Activated naive CD4-positive, alpha-beta T cell treated with anti-CD3 and anti-CD28 coated beads, Interleukin-2, amount 10 ng/mL, durations not matched to agents 7 days and 5 days (primary cell): ENCODE measurements at regions not wholly inside any gene's neighbourhood (a gene's known extent, or its start where the extent isn't known, plus 50 kb on each side); places are given as distances from the start of the nearest gene placed in this dataset.
"Not testable (repeated sequence)": the region's sequence is repeated elsewhere in the genome, so short reads cannot be mapped to it uniquely, and the experiment has no call there.

ENCODE experiments used
- CTCF ChIA-PET: fragments of 350-600 bp; sonication (Branson Sonifier 250); formaldehyde crosslinking; loops from one replicate; lab custom pipeline; 2021; ENCODE audit warnings: antibody characterized with exemption; lab: Charles Lee
- DNase-seq: peaks from one replicate; pipeline ENCODE4 v3.0.0-alpha.2; 2020
- H3K27ac Mint-ChIP-seq: one replicate; pipeline ENCODE4 v1.8.0; 2021; ENCODE audit warnings: mild to moderate bottlenecking, moderate library complexity, mixed read lengths
- H3K27me3 Mint-ChIP-seq: one replicate; pipeline ENCODE4 v1.8.0; 2021; ENCODE audit warnings: mild to moderate bottlenecking, mixed read lengths
- H3K36me3 Mint-ChIP-seq: one replicate; pipeline ENCODE4 v1.8.0; 2021; ENCODE audit warnings: mixed read lengths
- H3K4me1 Mint-ChIP-seq: one replicate; pipeline ENCODE4 v1.8.0; 2021; ENCODE audit warnings: mixed read lengths
- H3K4me3 Mint-ChIP-seq: one replicate; pipeline ENCODE4 v1.8.0; 2021; ENCODE audit warnings: mild to moderate bottlenecking, moderate library complexity, mixed read lengths
- H3K9me3 Mint-ChIP-seq: one replicate; pipeline ENCODE4 v1.8.0; 2021; ENCODE audit warnings: mixed read lengths

DNA sequence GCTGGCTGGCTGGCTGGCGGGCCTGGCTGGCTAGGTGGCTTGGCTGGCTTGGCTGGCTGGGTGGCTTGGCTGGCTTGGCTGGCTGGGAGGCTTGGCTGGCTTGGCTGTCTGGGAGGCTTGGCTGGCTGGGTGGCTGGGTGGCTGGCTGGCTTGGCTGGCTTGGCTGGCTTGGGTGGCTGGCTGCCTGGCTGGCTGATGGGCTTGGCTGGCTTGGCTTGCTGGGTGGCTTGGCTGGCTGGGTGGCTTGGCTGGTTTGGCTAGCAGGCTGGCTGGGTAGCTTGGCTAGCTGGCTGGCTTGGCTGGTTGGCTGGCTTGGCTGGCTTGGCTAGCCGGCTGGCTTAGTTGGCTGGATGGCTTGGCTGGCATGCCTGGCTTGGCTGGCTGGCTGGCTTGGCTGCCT, 2834.1 kb downstream of the RPIA start:
- DNase-seq, H3K9me3 Mint-ChIP-seq, H3K4me3 Mint-ChIP-seq, H3K4me1 Mint-ChIP-seq, H3K36me3 Mint-ChIP-seq, CTCF ChIA-PET, H3K27me3 Mint-ChIP-seq, H3K27ac Mint-ChIP-seq: not testable (repeated sequence)

DNA sequence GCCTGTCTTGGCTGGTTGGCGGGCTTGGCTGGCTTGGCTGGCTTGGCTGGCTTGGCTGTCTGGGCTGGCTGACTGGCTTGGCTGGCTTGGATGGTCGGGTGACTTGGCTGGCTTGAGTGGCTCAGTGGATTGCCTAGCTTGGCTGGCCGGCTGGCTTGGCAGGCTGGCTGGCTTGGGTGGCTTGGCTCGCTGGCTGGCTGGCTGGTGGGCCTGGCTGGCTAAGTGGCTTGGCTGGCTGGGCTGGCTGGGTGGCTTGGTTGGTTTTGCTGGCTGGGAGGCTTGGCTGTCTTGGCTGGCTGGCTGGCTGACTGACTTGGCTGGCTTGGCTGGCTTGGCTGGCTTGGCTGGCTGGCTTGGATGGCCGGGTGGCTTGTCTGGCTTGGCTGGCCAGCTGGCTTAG, 2834.6 kb downstream of the RPIA start:
- DNase-seq, CTCF ChIA-PET, H3K27ac Mint-ChIP-seq, H3K27me3 Mint-ChIP-seq, H3K36me3 Mint-ChIP-seq, H3K4me3 Mint-ChIP-seq, H3K4me1 Mint-ChIP-seq, H3K9me3 Mint-ChIP-seq: not testable (repeated sequence)

DNA sequence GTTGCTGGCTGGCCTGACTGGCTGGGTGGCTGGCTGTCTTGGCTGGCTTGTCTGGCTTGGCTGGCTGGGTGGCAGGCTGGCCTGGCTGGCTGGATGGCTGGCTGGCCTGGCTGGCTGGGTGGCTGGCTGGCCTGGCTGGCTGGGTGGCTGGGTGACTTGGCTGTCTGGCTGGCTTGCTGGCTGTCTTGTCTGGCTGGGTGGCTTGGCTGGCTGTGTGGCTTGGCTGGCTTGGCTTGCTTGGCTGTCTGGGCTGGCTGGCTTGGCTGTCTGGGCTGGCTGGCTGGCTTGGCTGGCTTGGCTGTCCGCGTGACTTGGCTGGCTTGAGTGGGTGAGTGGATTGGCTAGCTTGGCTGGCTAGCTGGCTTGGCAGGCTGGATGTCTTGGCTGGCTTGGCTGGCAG, 2835.6 kb downstream of the RPIA start:
- CTCF ChIA-PET, H3K27ac Mint-ChIP-seq, H3K36me3 Mint-ChIP-seq, H3K4me3 Mint-ChIP-seq, H3K27me3 Mint-ChIP-seq, DNase-seq, H3K9me3 Mint-ChIP-seq, H3K4me1 Mint-ChIP-seq: not testable (repeated sequence)

DNA sequence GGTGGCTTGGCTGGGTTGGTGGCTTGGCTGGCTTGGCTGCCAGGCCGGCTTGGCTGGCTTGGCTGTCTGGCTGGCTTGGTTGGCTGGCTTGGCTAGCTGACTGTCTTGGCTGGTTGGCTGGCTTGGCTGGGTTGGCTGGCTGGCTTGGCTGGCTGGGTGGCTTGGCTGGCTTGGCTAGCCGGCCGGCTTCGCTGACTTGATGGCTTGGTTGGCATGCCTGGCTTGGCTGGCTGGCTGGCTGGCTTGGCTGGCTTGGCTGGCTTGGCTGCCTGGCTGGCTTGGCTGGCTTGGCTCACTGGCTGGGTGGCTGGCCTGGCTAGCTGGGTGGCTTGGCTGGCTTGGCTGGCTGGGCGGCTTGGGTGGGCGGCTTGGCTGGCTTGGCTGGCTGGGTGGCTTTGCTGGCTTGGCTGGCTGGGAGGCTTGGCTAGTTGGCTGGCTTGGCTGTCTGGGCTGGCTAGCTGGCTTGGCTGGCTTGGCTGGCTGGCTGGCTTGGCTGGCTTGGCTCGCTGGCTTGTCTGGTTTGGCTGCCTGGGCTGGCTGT, 2836.1 kb downstream of the RPIA start:
- CTCF ChIA-PET, DNase-seq, H3K9me3 Mint-ChIP-seq: not testable (repeated sequence)

DNA sequence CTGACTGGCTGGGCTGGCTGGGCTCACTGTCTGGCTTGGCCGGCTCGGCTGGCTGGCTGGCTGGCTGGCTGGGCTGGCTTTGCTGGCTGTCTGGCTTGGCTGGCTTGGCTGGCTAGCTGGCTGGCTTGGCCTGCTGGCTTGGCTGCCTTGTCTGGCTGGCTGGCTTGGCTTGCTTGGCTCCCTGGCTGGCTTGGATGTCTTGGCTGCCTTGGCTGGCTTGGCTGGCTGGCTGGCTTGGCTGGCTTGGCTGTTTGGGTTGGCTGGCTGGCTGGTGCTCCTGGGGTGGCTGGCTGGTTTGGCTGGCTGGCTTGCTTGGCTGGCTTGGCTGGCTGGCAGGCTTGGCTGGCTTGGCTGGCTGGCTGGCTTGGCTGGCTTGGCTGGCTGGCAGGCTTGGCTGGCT, 2836.9 kb downstream of the RPIA start:
- H3K9me3 Mint-ChIP-seq, DNase-seq, H3K4me1 Mint-ChIP-seq, H3K27ac Mint-ChIP-seq, H3K36me3 Mint-ChIP-seq, CTCF ChIA-PET, H3K4me3 Mint-ChIP-seq, H3K27me3 Mint-ChIP-seq: not testable (repeated sequence)

More for the DNA sequence above, 2836.1 kb downstream of the RPIA start:
- not testable (repeated sequence) for H3K36me3 Mint-ChIP-seq, H3K4me3 Mint-ChIP-seq, H3K27me3 Mint-ChIP-seq, H3K27ac Mint-ChIP-seq, H3K4me1 Mint-ChIP-seq

DNA sequence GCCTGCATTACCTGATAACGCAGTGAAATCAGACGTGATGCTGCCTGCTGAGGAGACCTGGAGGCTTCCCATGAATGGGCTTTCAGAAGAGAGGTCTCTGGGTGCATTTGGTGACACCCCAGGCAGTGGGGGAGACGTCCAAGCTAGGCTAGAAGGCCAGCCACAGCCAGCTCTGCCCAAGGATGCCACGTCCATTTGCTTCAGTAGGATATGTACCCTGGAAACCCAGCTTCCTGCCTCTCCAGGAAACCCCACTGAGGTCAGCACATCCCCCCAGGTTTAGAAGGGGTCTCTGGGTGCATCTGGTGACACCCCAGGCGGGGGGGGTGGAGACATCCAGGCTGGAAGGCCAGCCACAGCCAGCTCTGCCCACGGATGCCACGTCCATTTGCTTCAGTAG, 2844.6 kb downstream of the RPIA start:
- H3K36me3 Mint-ChIP-seq, DNase-seq, H3K27me3 Mint-ChIP-seq, H3K4me3 Mint-ChIP-seq, H3K27ac Mint-ChIP-seq, H3K9me3 Mint-ChIP-seq, CTCF ChIA-PET, H3K4me1 Mint-ChIP-seq: not testable (repeated sequence)

DNA sequence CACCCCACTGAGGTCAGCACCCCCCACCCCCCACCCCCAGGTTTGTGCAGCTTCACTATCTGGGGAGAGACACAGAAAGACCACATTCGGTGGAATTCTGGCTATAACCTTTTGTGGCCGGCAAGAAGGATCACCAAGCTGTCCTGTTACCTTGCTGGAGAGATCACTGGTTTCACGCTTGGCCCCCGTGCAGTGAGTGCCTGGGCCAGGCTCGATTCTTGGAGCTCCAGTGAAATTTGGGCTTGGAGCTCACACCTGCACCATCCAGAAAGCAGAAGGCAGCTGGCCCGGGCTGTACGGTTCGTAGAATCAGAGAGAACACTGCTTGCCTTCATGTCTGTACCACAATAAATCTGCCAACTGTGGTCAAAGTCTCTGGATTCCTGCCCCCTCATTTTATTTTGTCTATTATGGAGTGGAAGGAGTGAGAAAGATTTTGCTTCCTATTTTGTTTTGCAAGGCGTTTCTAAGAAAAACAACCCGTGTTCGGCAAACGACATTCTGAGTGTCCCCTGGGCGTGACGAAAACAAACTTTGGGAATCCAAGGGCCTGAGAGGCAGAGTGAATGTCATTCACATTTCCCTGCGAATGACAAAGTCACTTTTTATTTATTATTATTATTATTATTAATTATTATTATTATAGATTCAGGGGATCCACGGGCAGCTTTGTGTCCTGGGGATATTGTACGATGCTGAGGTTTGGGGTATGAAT, 2845.2 kb downstream of the RPIA start:
- H3K36me3 Mint-ChIP-seq, H3K4me1 Mint-ChIP-seq, CTCF ChIA-PET, H3K27ac Mint-ChIP-seq, H3K9me3 Mint-ChIP-seq, DNase-seq, H3K4me3 Mint-ChIP-seq, H3K27me3 Mint-ChIP-seq: not testable (repeated sequence)

DNA sequence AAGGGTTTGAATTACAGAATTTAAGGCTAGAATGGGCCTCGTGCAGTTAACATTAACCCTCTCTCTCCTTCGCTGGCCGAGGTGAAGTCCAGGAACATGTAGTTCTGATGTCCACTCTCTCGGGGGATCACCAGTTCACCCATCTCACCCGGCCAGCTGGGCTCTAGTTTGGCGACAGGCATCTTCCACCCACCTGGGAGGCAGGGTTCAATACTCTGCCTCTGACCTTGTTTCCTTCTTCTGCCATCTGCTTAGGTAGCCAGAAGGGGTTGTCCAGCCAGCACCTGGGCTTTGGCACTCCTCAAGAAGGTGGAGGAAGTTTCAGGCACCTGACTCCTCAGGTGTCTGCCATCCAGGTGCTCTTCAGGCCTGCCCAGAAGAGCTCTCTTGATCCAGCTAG, 2857.8 kb downstream of the RPIA start:
- H3K27me3 Mint-ChIP-seq, H3K9me3 Mint-ChIP-seq, H3K27ac Mint-ChIP-seq, DNase-seq, CTCF ChIA-PET, H3K36me3 Mint-ChIP-seq, H3K4me1 Mint-ChIP-seq, H3K4me3 Mint-ChIP-seq: not testable (repeated sequence)

DNA sequence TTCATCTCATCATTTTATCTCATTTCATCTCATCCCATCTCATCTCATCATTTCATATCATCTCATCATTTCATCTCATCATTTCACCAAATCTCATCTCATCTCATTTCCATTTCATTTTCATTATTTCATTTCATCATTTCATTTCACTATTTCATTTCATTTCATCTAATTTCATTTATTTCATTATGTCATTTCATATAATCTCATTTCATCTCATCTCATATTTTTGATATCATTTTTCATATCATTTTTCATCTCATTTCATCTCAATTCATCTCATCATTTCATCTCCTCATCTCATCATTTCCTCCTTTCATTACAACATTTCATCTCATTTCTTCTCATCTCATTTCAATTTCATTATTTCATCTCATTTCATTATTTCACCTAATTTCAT, 2866.8 kb downstream of the RPIA start:
- DNase-seq, H3K27ac Mint-ChIP-seq, H3K27me3 Mint-ChIP-seq, H3K36me3 Mint-ChIP-seq, H3K9me3 Mint-ChIP-seq, H3K4me3 Mint-ChIP-seq, CTCF ChIA-PET, H3K4me1 Mint-ChIP-seq: not testable (repeated sequence)

DNA sequence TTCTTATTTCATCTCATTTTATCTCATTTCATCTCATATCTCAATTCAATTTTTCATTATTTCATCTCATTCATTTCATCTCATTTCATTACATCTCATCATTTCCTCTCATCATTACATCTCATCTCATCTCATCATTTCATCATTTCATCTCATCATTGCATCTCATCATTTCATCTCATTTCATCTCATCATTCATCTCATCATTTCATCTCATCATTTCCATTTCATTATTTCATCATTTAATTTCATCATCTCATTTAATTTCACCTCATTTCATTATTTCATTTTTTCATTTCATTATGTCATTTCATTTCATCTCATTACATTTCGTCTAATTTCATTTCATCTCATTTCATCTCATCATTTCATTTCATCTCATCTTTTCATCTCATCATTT, 2867.8 kb downstream of the RPIA start:
- CTCF ChIA-PET, H3K9me3 Mint-ChIP-seq, DNase-seq, H3K4me1 Mint-ChIP-seq, H3K4me3 Mint-ChIP-seq, H3K27ac Mint-ChIP-seq, H3K27me3 Mint-ChIP-seq, H3K36me3 Mint-ChIP-seq: not testable (repeated sequence)

DNA sequence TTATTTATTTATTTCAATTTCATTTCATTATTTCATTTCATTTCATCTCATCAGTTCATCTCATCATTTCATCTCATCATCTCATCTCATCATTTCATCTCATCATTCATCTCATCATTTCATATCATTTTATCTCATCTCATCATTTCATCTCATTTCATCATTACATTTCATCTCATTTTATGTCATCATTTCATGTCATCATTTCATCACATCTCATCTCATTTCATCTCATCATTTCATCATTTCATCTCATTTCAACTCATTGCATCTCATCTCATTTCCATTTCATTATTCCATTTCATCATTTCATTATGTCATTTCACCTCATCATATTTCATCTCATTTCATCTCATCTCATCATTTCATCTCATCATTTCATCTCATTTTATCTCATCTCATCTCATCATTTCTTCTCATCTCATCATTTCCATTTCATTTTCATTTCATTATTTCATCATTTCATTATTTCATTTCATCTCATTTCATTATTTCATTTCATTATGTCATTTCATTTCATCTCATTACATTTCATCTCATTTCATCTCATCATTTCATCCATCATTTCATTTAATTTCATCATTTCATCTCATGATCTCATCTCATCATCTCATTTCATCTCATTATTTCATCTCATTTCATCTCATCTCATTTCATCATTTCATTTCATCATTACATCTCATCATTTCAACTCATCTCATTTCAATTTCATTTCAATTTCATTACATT, 2868.6 kb downstream of the RPIA start:
- H3K4me3 Mint-ChIP-seq, H3K27ac Mint-ChIP-seq, H3K4me1 Mint-ChIP-seq, H3K27me3 Mint-ChIP-seq, H3K36me3 Mint-ChIP-seq, H3K9me3 Mint-ChIP-seq, DNase-seq, CTCF ChIA-PET: not testable (repeated sequence)

DNA sequence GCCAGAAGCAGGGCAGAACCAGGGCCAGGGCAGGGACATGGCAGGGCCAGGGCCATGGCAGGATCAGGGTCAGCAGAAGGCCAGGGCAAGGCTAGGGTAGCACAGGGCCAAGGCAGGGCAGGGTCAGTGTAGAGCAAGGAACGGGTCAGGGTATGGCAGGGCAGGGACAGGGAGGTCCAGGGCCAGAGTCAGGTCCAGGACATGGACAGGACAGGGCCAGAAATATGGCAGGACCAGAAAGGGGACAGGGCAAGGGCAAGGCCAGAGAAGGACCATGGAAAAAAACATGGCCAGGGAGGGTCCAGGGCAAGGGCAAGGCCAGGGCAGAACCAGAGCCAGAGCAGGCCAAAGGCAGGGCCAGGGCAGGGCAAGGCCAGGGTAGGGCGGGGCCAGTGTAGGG, 2870.7 kb downstream of the RPIA start:
- H3K4me3 Mint-ChIP-seq, H3K27ac Mint-ChIP-seq, H3K36me3 Mint-ChIP-seq, CTCF ChIA-PET, H3K27me3 Mint-ChIP-seq, H3K9me3 Mint-ChIP-seq, DNase-seq, H3K4me1 Mint-ChIP-seq: not testable (repeated sequence)

DNA sequence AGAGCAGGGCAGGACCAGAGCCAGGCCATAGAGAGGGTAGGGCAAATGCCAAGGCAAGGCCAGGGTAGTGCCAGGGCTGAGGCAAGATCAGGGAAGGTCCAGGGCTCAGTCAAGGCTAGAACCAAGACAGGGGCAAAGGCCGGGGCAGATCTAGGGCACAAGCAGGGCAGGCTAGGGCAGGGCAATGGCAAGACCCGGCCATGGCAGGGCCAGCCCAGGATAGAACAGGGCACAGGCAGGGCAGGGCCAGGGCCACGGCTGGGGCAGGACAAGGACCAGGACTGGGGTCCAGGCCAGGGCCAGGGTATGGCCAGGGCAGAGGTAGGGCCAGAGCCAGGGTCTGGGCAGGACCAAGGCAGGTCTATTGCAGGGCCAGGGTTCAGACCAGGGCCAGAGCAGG, 2873.2 kb downstream of the RPIA start:
- H3K36me3 Mint-ChIP-seq, H3K4me3 Mint-ChIP-seq, H3K9me3 Mint-ChIP-seq, H3K27ac Mint-ChIP-seq, H3K27me3 Mint-ChIP-seq, CTCF ChIA-PET, H3K4me1 Mint-ChIP-seq, DNase-seq: not testable (repeated sequence)

DNA sequence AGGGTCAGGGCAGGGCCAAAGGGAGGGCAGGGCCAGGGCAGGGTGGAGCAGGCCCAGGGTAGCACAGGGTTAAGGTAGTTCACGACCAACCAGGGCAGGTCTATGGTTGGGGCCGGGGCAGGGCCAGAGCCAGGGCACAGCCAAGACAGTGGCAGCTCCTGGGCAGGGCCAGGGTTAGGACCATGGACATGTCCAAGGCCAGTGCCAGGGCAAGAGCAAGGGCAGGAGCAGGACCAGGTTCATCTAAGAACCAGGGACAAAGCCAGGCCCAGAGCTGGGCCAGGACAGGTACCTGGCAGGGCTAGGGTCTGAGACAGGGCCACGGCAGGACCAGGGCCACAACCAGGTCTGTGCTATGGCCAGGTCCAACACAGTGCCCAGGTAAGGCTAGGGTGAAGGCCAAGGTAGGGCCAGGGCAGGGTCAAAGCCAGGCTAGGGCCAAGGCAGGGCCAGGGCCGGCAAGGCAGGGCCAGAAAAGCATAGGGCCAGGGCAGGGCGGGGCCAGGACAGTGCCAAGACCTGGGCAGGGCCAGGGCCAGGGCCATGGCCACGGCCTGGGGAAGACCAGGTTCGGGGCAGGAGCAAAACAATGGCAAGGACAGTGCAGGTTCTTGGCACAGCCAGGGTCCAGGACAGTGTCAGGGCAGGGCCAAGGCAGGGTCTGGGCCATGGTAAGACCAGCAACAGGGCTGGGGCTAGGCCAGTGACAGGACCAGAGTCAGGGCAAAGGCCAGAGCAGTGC, 2874.4 kb downstream of the RPIA start:
- H3K4me1 Mint-ChIP-seq, DNase-seq, H3K27ac Mint-ChIP-seq, H3K4me3 Mint-ChIP-seq, CTCF ChIA-PET, H3K9me3 Mint-ChIP-seq, H3K27me3 Mint-ChIP-seq, H3K36me3 Mint-ChIP-seq: not testable (repeated sequence)

DNA sequence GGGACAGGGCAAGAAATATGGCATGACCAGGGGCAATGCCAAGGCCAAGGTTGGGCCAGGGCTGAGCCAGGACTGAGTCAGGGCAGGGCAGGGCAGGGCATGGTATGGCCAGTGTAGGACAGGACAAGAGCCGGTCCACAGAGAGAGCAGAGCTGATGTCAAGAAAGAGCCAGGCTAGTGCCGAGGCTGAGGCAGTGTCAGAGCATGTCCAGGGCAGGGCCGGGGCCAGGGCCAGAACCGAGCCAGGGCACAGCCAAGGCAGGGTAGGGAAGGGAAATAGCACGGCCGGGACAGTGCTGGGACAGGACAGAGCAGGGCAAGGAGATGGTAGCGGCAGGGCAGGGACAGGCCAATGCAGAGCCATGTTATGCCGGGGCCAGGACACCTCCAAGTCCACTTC, 2875.1 kb downstream of the RPIA start:
- H3K36me3 Mint-ChIP-seq, H3K4me3 Mint-ChIP-seq, DNase-seq, H3K4me1 Mint-ChIP-seq, H3K27ac Mint-ChIP-seq, H3K9me3 Mint-ChIP-seq, H3K27me3 Mint-ChIP-seq, CTCF ChIA-PET: not testable (repeated sequence)
